Natural killer cell treated with Interleukin-12 subunit alpha and Interleukin-12 subunit beta and Interleukin-15 and Interleukin-18, amount 100 ng/mL, for 72 hours (primary cell): ENCODE measurements at regions not wholly inside any gene's neighbourhood (a gene's known extent, or its start where the extent isn't known, plus 50 kb on each side); places are given as distances from the start of the nearest gene placed in this dataset.
"Not testable (repeated sequence)": the region's sequence is repeated elsewhere in the genome, so short reads cannot be mapped to it uniquely, and the experiment has no call there.

Experiments used
- ATAC-seq, 2 donors: fragments of 150-1000 bp; cut with Tn5 transposase in 1 of 2; sonication (Bioruptor Pico), chemical (Tn5 transposase) in 1 of 2; 2 replicates each; pipeline ENCODE4 v1.10.0; 2021
- DNase-seq: peaks from one replicate; pipeline ENCODE4 v3.0.0; 2022; ENCODE audit warnings: low spot score
- H3K27ac Mint-ChIP-seq, 2 donors: 1 replicate in 1 of 2; 2 replicates in 1 of 2; pipeline ENCODE4 v1.8.0; 2022; ENCODE audit warnings: mixed read lengths in 2 of 2, mild to moderate bottlenecking in 1 of 2, moderate library complexity in 1 of 2
- H3K27me3 Mint-ChIP-seq, 2 donors: 1 replicate in 1 of 2; 2 replicates in 1 of 2; pipeline ENCODE4 v1.8.0; 2022; ENCODE audit warnings: mixed read lengths in 2 of 2
- H3K36me3 Mint-ChIP-seq: one replicate; pipeline ENCODE4 v1.8.0; 2022; ENCODE audit warnings: mixed read lengths
- H3K4me1 Mint-ChIP-seq, 2 donors: 1 replicate in 1 of 2; 2 replicates in 1 of 2; pipeline ENCODE4 v1.8.0; 2022; ENCODE audit warnings: low read depth in 2 of 2, mixed read lengths in 2 of 2, mild to moderate bottlenecking in 1 of 2
- H3K4me3 Mint-ChIP-seq: one replicate; pipeline ENCODE4 v1.8.0; 2022; ENCODE audit warnings: mixed read lengths
- H3K9me3 Mint-ChIP-seq: 2 replicates; pipeline ENCODE4 v1.8.0; 2022; ENCODE audit warnings: mixed read lengths

- ATAC-seq (peak in 1 of 2 donors; percentile 22), DNase-seq (no peak)
- no peak overlapping the region for H3K27ac Mint-ChIP-seq
- no peaks in the 10 kb centered on the region for H3K4me1 Mint-ChIP-seq
- H3K9me3 Mint-ChIP-seq: no peaks in the 10 kb centered on the region
- no peaks in the 10 kb centered on the region for H3K36me3 Mint-ChIP-seq
- peaks cover 0 to 4% of the 10 kb centered on the region in 2 donors for H3K27me3 Mint-ChIP-seq
- H3K4me3 Mint-ChIP-seq: no peak overlapping the region
Observed at GRCh38 chr22:22697377-22698117, 53.1 kb downstream of the GGTLC2 start.

- H3K4me3 Mint-ChIP-seq: no peak overlapping the region
- DNase-seq: no peak
Observed at GRCh38 chr22:22698263-22698750, 53.9 kb downstream of the GGTLC2 start.

GRCh38 chr22:22700631-22701030, 56.2 kb downstream of the GGTLC2 start:
- H3K27me3 Mint-ChIP-seq: no peaks in the 10 kb centered on the region

More at GRCh38 chr22:22698263-22698750, 53.9 kb downstream of the GGTLC2 start:
- Mint-ChIP-seq H3K27me3 (peaks cover 0 to 2% of the 10 kb centered on the region in 2 donors), H3K27ac (no peak overlapping the region), H3K36me3 (no peaks in the 10 kb centered on the region), H3K9me3 (no peaks in the 10 kb centered on the region), H3K4me1 (no peaks in the 10 kb centered on the region)
- ATAC-seq: no peak

GRCh38 chr22:22701557-22701956, 57.1 kb downstream of the GGTLC2 start:
- not testable (repeated sequence) for H3K27me3 Mint-ChIP-seq, H3K36me3 Mint-ChIP-seq, H3K27ac Mint-ChIP-seq, DNase-seq, H3K4me3 Mint-ChIP-seq, ATAC-seq, H3K4me1 Mint-ChIP-seq, H3K9me3 Mint-ChIP-seq

More at GRCh38 chr22:22700631-22701030, 56.2 kb downstream of the GGTLC2 start:
- no peak overlapping the region for H3K4me3 Mint-ChIP-seq
- no peaks in the 10 kb centered on the region for H3K4me1 Mint-ChIP-seq
- no peaks in the 10 kb centered on the region for H3K9me3 Mint-ChIP-seq
- DNase-seq: no peak
- no peak for ATAC-seq
- H3K27ac Mint-ChIP-seq: no peak overlapping the region
- no peaks in the 10 kb centered on the region for H3K36me3 Mint-ChIP-seq

GRCh38 chr22:22702237-22703202, 58.1 kb downstream of the GGTLC2 start:
- no peaks in the 10 kb centered on the region for H3K36me3 Mint-ChIP-seq
- H3K4me3 Mint-ChIP-seq: no peak overlapping the region
- no peak for ATAC-seq
- DNase-seq: no peak
- H3K27ac Mint-ChIP-seq: no peak overlapping the region
- H3K27me3 Mint-ChIP-seq: no peaks in the 10 kb centered on the region
- no peaks in the 10 kb centered on the region for H3K9me3 Mint-ChIP-seq
- H3K4me1 Mint-ChIP-seq: no peaks in the 10 kb centered on the region

- DNase-seq (no peak), ATAC-seq (no peak)
- Mint-ChIP-seq H3K36me3 (no peaks in the 10 kb centered on the region), H3K27me3 (no peaks in the 10 kb centered on the region), H3K4me1 (no peaks in the 10 kb centered on the region), H3K27ac (no peak overlapping the region), H3K9me3 (no peaks in the 10 kb centered on the region), H3K4me3 (no peak overlapping the region)
Observed at GRCh38 chr22:22703203-22703570, 58.8 kb downstream of the GGTLC2 start.

- H3K4me3 Mint-ChIP-seq: no peak overlapping the region
Observed at GRCh38 chr22:22703715-22704114, 59.3 kb downstream of the GGTLC2 start.

GRCh38 chr22:22704156-22704946, 59.9 kb downstream of the GGTLC2 start:
- DNase-seq: no peak
- H3K9me3 Mint-ChIP-seq: no peaks in the 10 kb centered on the region
- H3K4me3 Mint-ChIP-seq: no peak overlapping the region
- ATAC-seq: no peak
- H3K4me1 Mint-ChIP-seq: no peaks in the 10 kb centered on the region
- no peaks in the 10 kb centered on the region for H3K36me3 Mint-ChIP-seq
- no peaks in the 10 kb centered on the region for H3K27me3 Mint-ChIP-seq
- no peak overlapping the region for H3K27ac Mint-ChIP-seq

More at GRCh38 chr22:22703715-22704114, 59.3 kb downstream of the GGTLC2 start:
- DNase-seq: no peak
- no peak overlapping the region for H3K27ac Mint-ChIP-seq
- ATAC-seq: no peak
- H3K36me3 Mint-ChIP-seq: no peaks in the 10 kb centered on the region
- no peaks in the 10 kb centered on the region for H3K9me3 Mint-ChIP-seq
- H3K27me3 Mint-ChIP-seq: no peaks in the 10 kb centered on the region
- no peaks in the 10 kb centered on the region for H3K4me1 Mint-ChIP-seq

- Mint-ChIP-seq H3K27me3 (no peaks in the 10 kb centered on the region), H3K27ac (no peak overlapping the region), H3K9me3 (no peaks in the 10 kb centered on the region), H3K36me3 (no peaks in the 10 kb centered on the region), H3K4me3 (no peak overlapping the region), H3K4me1 (no peaks in the 10 kb centered on the region)
- no peak for DNase-seq
- ATAC-seq: no peak
Observed at GRCh38 chr22:22705328-22706100, 61.1 kb downstream of the GGTLC2 start.

GRCh38 chr22:22706253-22706915, 62.0 kb downstream of the GGTLC2 start:
- no peak overlapping the region for H3K4me3 Mint-ChIP-seq
- ATAC-seq: no peak
- H3K27ac Mint-ChIP-seq: no peak overlapping the region
- no peaks in the 10 kb centered on the region for H3K9me3 Mint-ChIP-seq
- peaks cover 3 to 5% of the 10 kb centered on the region in 2 donors for H3K4me1 Mint-ChIP-seq
- no peaks in the 10 kb centered on the region for H3K36me3 Mint-ChIP-seq
- no peaks in the 10 kb centered on the region for H3K27me3 Mint-ChIP-seq
- DNase-seq: no peak

- Mint-ChIP-seq H3K4me1 (peaks cover 8 to 10% of the 10 kb centered on the region in 2 donors), H3K9me3 (no peaks in the 10 kb centered on the region), H3K27me3 (no peaks in the 10 kb centered on the region), H3K36me3 (no peaks in the 10 kb centered on the region), H3K4me3 (no peak overlapping the region), H3K27ac (no peak overlapping the region)
- ATAC-seq: no peak
- DNase-seq: no peak
Observed at GRCh38 chr22:22709719-22710445, 65.5 kb downstream of the GGTLC2 start.
